Calu3 (cell line): ENCODE measurements at regions not wholly inside any gene's neighbourhood (a gene's known extent, or its start where the extent isn't known, plus 50 kb on each side); places are given as distances from the start of the nearest gene placed in this dataset.
"Not testable (repeated sequence)": the region's sequence is repeated elsewhere in the genome, so short reads cannot be mapped to it uniquely, and the experiment has no call there.

Source experiments
- BruUV-seq: library from RNA; stranded (reverse); fragments of 400-500 nt; replicated peaks from 2 replicates; lab custom pipeline; 2021; lab: Mats Ljungman, UMichigan
- CTCF ChIA-PET: fragments of 300-600 bp; sonication (Branson Sonifier 250); formaldehyde crosslinking; loops from one replicate; lab custom pipeline; 2022; ENCODE audit warnings: antibody characterized with exemption; lab: Charles Lee
- DNase-seq: peaks from one replicate; pipeline ENCODE4 v3.0.0; 2022
- H3K27ac Mint-ChIP-seq: one replicate; pipeline ENCODE4 v1.8.0; 2022; ENCODE audit warnings: mixed read lengths; ENCODE audit not compliant: unreplicated experiment
- H3K27me3 Mint-ChIP-seq: one replicate; pipeline ENCODE4 v1.8.0; 2022; ENCODE audit warnings: mixed read lengths; ENCODE audit not compliant: unreplicated experiment
- H3K36me3 Mint-ChIP-seq: one replicate; pipeline ENCODE4 v1.8.0; 2022; ENCODE audit warnings: mild to moderate bottlenecking, moderate library complexity, mixed read lengths; ENCODE audit not compliant: insufficient read depth, unreplicated experiment
- H3K4me1 Mint-ChIP-seq: one replicate; pipeline ENCODE4 v1.8.0; 2022; ENCODE audit warnings: mild to moderate bottlenecking, low read depth, mixed read lengths; ENCODE audit not compliant: unreplicated experiment
- H3K4me3 Mint-ChIP-seq: one replicate; pipeline ENCODE4 v1.8.0; 2022; ENCODE audit warnings: mild to moderate bottlenecking, low read depth, moderate library complexity, mixed read lengths; ENCODE audit not compliant: unreplicated experiment
- H3K9me3 Mint-ChIP-seq: one replicate; pipeline ENCODE4 v1.8.0; 2022; ENCODE audit warnings: low read depth, mixed read lengths; ENCODE audit not compliant: unreplicated experiment
- intact Hi-C: fragments of 100-400 bp; cut with micrococcal nuclease; formaldehyde crosslinking; loops from one replicate; pipeline ENCODE4 v1.10.0; 2022; ENCODE audit not compliant: unreplicated experiment
- TF ChIP-seq, protein P1 (sequence below): fragments of 200-600 bp; IDR thresholded peaks from one replicate; pipeline ENCODE4 v1.8.0; 2022; ENCODE audit warnings: antibody characterized with exemption; ENCODE audit not compliant: unreplicated experiment

DNA sequence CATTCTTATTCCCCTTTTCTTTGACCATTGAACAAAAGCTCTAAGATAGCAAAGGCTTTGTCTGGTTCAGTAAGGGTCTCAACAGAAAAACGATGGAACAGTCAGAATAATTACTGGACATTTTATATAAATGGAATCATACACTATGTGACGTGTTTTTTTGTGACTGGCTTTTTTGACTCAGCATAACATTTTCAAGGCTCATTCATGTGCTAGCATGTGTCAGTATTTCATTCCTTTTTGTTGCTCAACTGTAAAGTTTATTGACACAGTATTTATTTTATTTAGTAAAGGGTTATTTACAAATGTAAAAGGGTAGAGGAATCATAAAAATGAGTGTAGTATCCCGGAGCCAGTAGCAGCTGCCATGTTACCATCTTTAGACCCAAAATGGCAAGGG, 226.2 kb downstream of the CDRT15L2 start:
- no peak overlapping the region for H3K4me3 Mint-ChIP-seq
- TF ChIP-seq, protein P1, sequence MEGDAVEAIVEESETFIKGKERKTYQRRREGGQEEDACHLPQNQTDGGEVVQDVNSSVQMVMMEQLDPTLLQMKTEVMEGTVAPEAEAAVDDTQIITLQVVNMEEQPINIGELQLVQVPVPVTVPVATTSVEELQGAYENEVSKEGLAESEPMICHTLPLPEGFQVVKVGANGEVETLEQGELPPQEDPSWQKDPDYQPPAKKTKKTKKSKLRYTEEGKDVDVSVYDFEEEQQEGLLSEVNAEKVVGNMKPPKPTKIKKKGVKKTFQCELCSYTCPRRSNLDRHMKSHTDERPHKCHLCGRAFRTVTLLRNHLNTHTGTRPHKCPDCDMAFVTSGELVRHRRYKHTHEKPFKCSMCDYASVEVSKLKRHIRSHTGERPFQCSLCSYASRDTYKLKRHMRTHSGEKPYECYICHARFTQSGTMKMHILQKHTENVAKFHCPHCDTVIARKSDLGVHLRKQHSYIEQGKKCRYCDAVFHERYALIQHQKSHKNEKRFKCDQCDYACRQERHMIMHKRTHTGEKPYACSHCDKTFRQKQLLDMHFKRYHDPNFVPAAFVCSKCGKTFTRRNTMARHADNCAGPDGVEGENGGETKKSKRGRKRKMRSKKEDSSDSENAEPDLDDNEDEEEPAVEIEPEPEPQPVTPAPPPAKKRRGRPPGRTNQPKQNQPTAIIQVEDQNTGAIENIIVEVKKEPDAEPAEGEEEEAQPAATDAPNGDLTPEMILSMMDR: no peak
- H3K9me3 Mint-ChIP-seq: no peaks in the 10 kb centered on the region
- intact Hi-C loops: no loop called here
- CTCF ChIA-PET: interaction anchor here (0.6 kb wide), 1 partner anchor 55 kb away, joined by 6 read pairs; no protein-coding TSS in a partner anchor
- no peak overlapping the region for H3K27ac Mint-ChIP-seq
- no peaks in the 10 kb centered on the region for H3K4me1 Mint-ChIP-seq
- no peak for DNase-seq
- no TSS peak for BruUV-seq
- H3K27me3 Mint-ChIP-seq: no peaks in the 10 kb centered on the region
- H3K36me3 Mint-ChIP-seq: no peaks in the 10 kb centered on the region

- H3K27ac Mint-ChIP-seq, BruUV-seq, H3K4me3 Mint-ChIP-seq, DNase-seq, H3K9me3 Mint-ChIP-seq, intact Hi-C loops, CTCF ChIA-PET, H3K36me3 Mint-ChIP-seq, H3K4me1 Mint-ChIP-seq, H3K27me3 Mint-ChIP-seq: not testable (repeated sequence)
These were observed 228.0 kb downstream of the CDRT15L2 start for GRCh38 chr17:20807566-20807965.

DNA sequence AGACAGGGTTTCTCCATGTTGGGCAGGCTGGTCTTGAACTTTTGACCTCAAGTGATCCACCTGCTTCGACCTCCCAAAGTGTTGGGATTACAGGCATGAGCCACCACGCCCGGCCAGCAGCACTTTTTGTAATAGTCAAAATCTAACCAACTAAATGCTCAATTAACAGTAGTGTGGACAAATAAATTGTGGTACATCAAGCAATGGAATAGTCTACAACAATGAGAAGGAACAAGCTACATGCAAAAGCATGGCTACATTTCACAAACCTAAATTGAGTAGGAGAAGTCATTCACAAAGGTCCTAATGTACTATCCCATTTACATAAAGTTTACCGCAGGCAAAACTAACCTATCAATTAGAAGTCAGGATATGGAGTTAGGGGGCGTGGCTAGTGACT, 227.4 kb downstream of the USP22 start:
- CTCF ChIA-PET, intact Hi-C loops, H3K36me3 Mint-ChIP-seq, H3K27ac Mint-ChIP-seq, BruUV-seq, H3K4me3 Mint-ChIP-seq, H3K27me3 Mint-ChIP-seq, H3K4me1 Mint-ChIP-seq, H3K9me3 Mint-ChIP-seq, DNase-seq: not testable (repeated sequence)

DNA sequence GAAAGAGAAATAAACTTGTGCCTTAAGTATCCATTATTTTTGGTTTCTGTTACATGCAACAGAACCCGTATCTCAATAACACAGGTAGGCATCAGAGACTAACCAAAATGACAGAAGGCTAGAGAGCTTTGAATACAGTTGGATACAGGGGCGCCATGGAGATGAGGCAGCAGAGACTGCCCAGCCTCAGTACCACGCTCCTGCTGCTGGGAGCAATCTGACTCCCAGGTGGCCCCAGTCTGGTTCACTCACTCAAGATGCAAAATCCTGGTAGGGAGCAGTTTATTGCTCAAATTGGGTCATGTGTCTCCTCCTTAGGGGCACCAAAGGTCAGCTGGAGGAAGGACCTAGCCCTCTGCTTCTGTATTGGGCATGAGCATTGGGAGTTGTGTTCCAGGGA, 218.9 kb downstream of the USP22 start:
- intact Hi-C loops: no loop called here
- Mint-ChIP-seq H3K27ac (no peak overlapping the region), H3K9me3 (no peaks in the 10 kb centered on the region), H3K36me3 (no peaks in the 10 kb centered on the region), H3K27me3 (no peaks in the 10 kb centered on the region), H3K4me3 (no peak overlapping the region), H3K4me1 (no peaks in the 10 kb centered on the region)
- no TSS peak for BruUV-seq
- DNase-seq: no peak
- TF ChIP-seq, protein P1: no peak
- CTCF ChIA-PET: no interaction called here

GRCh38 chr17:20825539-20825938, 217.3 kb downstream of the USP22 start:
- no TSS peak for BruUV-seq
- Mint-ChIP-seq H3K36me3 (no peaks in the 10 kb centered on the region), H3K4me3 (no peak overlapping the region), H3K4me1 (no peaks in the 10 kb centered on the region), H3K27me3 (no peaks in the 10 kb centered on the region), H3K27ac (no peak overlapping the region), H3K9me3 (no peaks in the 10 kb centered on the region)
- DNase-seq: no peak
- intact Hi-C loops: no loop called here
- CTCF ChIA-PET: no interaction called here
- TF ChIP-seq, protein P1: no peak

- H3K36me3 Mint-ChIP-seq, H3K27me3 Mint-ChIP-seq, H3K4me1 Mint-ChIP-seq, BruUV-seq, H3K9me3 Mint-ChIP-seq, intact Hi-C loops, H3K27ac Mint-ChIP-seq, CTCF ChIA-PET, H3K4me3 Mint-ChIP-seq, DNase-seq: not testable (repeated sequence)
These were observed 202.4 kb downstream of the USP22 start for GRCh38 chr17:20840453-20840852.

- H3K27me3 Mint-ChIP-seq, H3K36me3 Mint-ChIP-seq, CTCF ChIA-PET, H3K27ac Mint-ChIP-seq, intact Hi-C loops, H3K4me3 Mint-ChIP-seq, DNase-seq, BruUV-seq, H3K9me3 Mint-ChIP-seq, H3K4me1 Mint-ChIP-seq: not testable (repeated sequence)
These were observed 201.6 kb downstream of the USP22 start for GRCh38 chr17:20840987-20841865.
